ENCODE measurements at regions not wholly inside any gene's neighbourhood (a gene's known extent, or its start where the extent isn't known, plus 50 kb on each side); places are given as distances from the start of the nearest gene placed in this dataset.

- DNase-seq (ENCODE audit: low spot score), result no peak
Observed at GRCh38 chr15:46315434-46315833, 680.6 kb downstream of the SQOR start.

- DNase-seq (ENCODE audit: low spot score), result no peak
Observed at GRCh38 chr15:46316024-46316423, 681.2 kb downstream of the SQOR start.

- no peak for DNase-seq (ENCODE audit: low spot score)
Observed at GRCh38 chr15:46317029-46317428, 682.2 kb downstream of the SQOR start.

GRCh38 chr15:46322753-46323152 is 687.9 kb downstream of the SQOR start:
- DNase-seq (ENCODE audit: low spot score), result no peak

GRCh38 chr15:46326173-46326572 is 691.3 kb downstream of the SQOR start:
- no peak for DNase-seq (ENCODE audit: low spot score)

GRCh38 chr15:46328821-46329220 is 694.0 kb downstream of the SQOR start:
- DNase-seq (ENCODE audit: low spot score), result no peak

- no peak for DNase-seq (ENCODE audit: low spot score)
Observed at GRCh38 chr15:46329876-46330275, 695.0 kb downstream of the SQOR start.

GRCh38 chr15:46331546-46331945 is 696.7 kb downstream of the SQOR start:
- no peak for DNase-seq (ENCODE audit: low spot score)

GRCh38 chr15:46343196-46343935 is 708.5 kb downstream of the SQOR start:
- no peak for DNase-seq (ENCODE audit: low spot score)

- no peak for DNase-seq (ENCODE audit: low spot score)
Observed at GRCh38 chr15:46344115-46344724, 709.4 kb downstream of the SQOR start.

- DNase-seq (ENCODE audit: low spot score), result no peak
Observed at GRCh38 chr15:46344915-46345314, 710.1 kb downstream of the SQOR start.

- DNase-seq (ENCODE audit: low spot score), result no peak
Observed at GRCh38 chr15:46354443-46354842, 719.6 kb downstream of the SQOR start.

- DNase-seq (ENCODE audit: low spot score), result no peak
Observed at GRCh38 chr15:46365572-46365971, 730.7 kb downstream of the SQOR start.

- DNase-seq (ENCODE audit: low spot score), result no peak
Observed at GRCh38 chr15:46366360-46367007, 731.7 kb downstream of the SQOR start.

GRCh38 chr15:46383978-46384377 is 749.1 kb downstream of the SQOR start:
- no peak for DNase-seq (ENCODE audit: low spot score)

- DNase-seq (ENCODE audit: low spot score), result no peak
Observed at GRCh38 chr15:46386356-46386755, 751.5 kb downstream of the SQOR start.

GRCh38 chr15:46389739-46390138 is 754.9 kb downstream of the SQOR start:
- DNase-seq (ENCODE audit: low spot score), result no peak

GRCh38 chr15:46394463-46394862 is 759.6 kb downstream of the SQOR start:
- no peak for DNase-seq (ENCODE audit: low spot score)

GRCh38 chr15:46408312-46408711 is 773.5 kb downstream of the SQOR start:
- DNase-seq (ENCODE audit: low spot score), result no peak

- DNase-seq (ENCODE audit: low spot score), result no peak
Observed at GRCh38 chr15:46409841-46410301, 775.0 kb downstream of the SQOR start.

GRCh38 chr15:46410705-46411104 is 775.9 kb downstream of the SQOR start:
- DNase-seq (ENCODE audit: low spot score), result no peak

- no peak for DNase-seq (ENCODE audit: low spot score)
Observed at GRCh38 chr15:46411900-46412299, 777.1 kb downstream of the SQOR start.

- no peak for DNase-seq (ENCODE audit: low spot score)
Observed at GRCh38 chr15:46413799-46414198, 779.0 kb downstream of the SQOR start.
